Fibroblast of peridontal ligament (primary cell): ENCODE measurements at regions not wholly inside any gene's neighbourhood (a gene's known extent, or its start where the extent isn't known, plus 50 kb on each side); places are given as distances from the start of the nearest gene placed in this dataset.
"Not testable (repeated sequence)": the region's sequence is repeated elsewhere in the genome, so short reads cannot be mapped to it uniquely, and the experiment has no call there.

Source experiments
- DNase-seq: peaks from one replicate; pipeline ENCODE4 v3.0.0-alpha.2; 2010; ENCODE audit errors: extremely low read depth

DNA sequence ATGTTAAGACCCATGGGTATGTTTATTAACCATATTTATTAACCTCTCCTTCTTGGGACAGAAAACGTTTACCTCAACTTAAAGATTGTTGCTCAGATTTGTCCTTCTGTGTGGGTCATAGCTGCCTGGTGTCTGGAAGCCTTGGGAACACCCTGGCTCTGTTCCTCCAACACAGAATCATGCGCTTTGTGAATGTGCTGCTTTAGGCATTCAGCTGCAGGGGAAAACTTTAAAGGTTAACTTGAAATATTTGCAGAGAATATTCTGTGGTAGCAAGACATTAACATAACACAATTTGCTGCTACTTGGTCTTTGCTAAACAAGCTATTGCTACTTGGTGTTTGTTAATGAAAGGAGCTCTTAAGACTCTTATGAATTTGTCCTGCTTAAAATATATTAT lies 50.5 kb upstream of the THOC3 start:
- not testable (repeated sequence) for DNase-seq

- not testable (repeated sequence) for DNase-seq
Measured at GRCh38 chr5:176020852-176021251, 52.7 kb upstream of the THOC3 start.

DNA sequence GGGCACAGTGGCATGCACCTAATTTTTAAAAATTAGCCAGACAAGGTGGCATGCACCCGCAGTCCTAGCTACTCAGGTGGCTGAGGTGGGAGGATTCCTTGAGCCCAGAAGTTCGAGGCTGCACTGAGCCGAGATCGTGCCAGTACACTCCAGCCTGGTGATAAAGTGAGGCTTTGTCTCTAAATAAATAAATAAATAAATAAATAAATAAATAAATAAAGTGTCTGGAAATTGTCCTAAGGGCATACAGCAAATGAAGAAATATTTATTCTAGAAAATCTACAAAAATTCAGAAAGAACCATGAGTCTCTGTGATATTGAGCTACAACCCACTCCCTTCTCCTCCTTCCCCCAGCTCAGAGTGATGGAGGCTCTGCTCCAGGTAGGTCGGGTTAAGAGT lies 55.4 kb upstream of the THOC3 start:
- not testable (repeated sequence) for DNase-seq

DNA sequence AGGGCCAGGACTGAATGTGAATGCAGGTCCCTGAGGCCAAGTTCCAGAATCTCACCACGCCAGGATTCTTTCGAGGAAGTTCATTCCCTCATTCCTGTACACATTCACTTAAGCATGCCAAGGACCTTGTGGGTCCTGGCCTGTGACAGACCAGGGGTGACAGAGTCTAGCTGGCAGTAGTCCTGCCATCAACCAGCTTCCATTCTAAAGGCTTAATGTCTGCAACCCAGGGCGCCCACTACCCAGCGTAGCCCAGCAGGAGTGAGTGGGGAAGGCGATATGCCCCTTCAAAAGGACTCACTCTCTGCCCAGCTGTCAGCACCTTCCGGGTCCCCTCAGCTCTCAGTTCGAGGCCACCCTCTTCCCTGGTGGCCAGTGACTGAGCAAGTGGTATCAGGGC lies 61.3 kb upstream of the THOC3 start:
- DNase-seq = not testable (repeated sequence)

DNA sequence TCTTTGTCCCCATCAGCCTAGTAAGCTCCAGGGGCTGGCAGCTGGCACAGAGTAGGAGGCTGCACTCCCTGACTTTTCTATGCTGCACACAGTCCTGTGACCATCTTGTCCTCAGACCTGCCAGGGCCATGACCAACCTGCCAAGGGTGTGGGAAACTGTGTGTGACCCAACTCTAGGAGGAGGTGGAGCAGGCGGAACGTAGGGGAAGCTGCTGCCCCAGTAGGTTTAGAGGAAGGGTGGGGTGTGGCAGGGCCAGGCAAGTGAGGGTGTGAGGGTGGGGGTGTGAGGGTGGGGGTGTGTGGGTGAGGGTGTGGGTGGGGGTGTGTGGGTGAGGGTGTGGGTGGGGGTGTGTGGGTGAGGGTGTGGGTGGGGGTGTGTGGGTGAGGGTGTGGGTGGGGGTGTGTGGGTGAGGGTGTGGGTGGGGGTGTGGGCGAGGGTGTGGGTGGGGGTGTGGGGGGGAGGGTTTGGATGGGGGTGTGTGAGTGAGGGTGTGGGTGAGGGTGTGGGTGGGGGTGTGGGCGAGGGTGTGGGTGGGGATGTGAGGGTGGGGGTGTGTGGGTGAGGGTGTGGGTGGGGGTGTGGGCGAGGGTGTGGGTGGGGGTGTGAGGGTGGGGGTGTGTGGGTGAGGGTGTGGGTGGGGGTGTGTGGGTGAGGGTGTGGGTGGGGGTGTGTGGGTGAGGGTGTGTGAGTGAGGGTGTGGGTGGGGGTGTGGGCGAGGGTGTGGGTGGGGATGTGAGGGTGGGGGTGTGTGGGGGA lies 62.4 kb upstream of the THOC3 start:
- DNase-seq = not testable (repeated sequence)

DNA sequence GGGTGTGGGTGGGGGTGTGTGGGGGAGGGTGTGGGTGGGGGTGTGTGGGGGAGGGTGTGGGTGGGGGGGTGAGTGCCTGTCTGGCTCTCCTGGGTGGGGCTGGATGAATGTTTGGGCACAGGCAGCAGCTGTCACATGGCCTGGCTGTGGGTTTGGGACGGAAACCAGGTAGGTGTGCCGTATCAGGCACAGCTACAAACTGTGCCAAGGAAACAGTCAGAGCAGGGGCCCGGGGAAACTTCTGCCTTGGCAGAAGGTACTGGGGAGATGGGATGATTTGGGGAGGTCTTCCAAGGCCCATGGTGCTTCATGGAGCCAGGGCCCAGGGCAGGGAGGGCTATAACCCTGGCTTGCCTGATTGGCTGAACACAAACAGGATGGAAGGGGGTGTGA lies 63.0 kb upstream of the THOC3 start:
- not testable (repeated sequence) for DNase-seq

DNA sequence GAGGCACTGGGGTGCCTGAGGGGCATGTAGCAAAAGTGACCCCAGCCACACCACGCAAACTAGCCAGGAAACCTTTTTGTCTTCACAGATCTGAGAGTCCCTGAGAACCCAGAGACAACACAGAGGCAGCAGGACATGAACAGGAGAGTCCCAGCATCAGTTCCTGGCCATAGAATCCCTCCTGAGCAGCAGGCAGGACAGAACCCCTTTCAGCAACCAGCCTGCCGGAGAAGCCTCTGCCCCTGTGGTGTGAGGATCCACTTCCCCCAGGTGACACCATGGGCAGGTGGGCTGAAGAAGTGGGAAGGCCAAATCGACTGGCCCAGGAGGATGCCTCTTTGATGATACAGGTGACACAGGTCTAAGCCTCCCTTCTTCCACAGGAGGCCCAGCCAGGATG lies 65.1 kb upstream of the THOC3 start:
- DNase-seq = not testable (repeated sequence)

DNA sequence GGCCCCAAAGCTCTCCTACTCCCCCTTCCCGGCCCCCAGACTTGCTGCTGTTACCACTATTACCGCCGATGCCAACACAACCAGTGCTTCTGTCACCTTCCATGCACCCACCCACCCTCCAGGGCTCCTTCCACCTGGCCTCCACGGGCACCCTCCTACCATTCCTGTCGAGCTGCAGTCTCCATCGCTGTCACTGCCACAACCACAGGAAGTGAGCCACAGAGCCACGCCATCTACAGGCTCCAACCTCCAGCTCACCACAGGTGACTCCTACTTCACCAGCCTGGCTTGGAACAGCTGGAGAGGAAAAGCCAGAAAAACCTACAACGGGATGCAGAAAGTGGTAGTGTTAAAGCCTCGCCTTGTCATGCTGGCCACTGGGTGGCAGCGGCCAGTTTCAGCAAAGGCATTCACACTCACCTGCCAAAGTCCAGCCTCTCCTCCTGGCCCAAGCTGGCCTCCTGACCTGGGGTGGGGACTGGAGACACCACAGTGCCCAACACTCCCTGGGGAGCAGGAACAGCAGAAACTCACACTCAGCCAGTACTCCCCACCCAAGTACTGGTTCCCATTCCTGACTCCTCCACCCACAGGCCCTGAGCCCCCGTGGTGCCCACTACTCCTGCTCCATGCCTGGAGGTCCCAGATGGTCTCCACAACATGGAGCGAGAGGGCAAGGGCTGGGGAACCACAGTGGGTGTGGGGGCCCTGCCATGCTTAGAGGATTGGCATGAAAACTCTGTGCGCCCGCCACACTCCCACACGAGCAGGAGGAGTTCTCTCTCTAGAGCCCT lies 66.5 kb upstream of the THOC3 start:
- DNase-seq = not testable (repeated sequence)

DNA sequence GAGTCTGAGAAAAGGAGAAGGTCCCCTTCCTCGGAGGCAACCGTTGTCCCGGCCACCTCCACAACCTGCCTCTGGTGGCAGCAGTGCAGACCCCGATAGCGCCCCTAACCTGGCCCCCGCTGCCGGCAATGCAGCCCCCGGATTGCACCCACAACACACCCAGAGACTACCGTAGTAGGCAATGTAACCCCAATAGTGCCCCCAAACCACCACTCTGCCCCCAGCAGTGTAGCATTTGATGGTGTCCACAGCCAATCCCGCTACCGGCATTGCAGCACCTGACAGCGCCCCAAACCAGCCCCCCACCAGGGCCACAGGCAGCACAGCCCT lies 67.1 kb upstream of the THOC3 start:
- not testable (repeated sequence) for DNase-seq

- not testable (repeated sequence) for DNase-seq
Measured at GRCh38 chr5:176035816-176036308, 67.7 kb upstream of the THOC3 start.

- DNase-seq = not testable (repeated sequence)
Measured at GRCh38 chr5:176036391-176036790, 68.3 kb upstream of the THOC3 start.

GRCh38 chr5:176037190-176037589 lies 69.1 kb upstream of the THOC3 start:
- not testable (repeated sequence) for DNase-seq

GRCh38 chr5:176040105-176040801 lies 72.1 kb upstream of the THOC3 start:
- not testable (repeated sequence) for DNase-seq

- DNase-seq = not testable (repeated sequence)
Measured at GRCh38 chr5:176041248-176041994, 73.3 kb upstream of the THOC3 start.

DNA sequence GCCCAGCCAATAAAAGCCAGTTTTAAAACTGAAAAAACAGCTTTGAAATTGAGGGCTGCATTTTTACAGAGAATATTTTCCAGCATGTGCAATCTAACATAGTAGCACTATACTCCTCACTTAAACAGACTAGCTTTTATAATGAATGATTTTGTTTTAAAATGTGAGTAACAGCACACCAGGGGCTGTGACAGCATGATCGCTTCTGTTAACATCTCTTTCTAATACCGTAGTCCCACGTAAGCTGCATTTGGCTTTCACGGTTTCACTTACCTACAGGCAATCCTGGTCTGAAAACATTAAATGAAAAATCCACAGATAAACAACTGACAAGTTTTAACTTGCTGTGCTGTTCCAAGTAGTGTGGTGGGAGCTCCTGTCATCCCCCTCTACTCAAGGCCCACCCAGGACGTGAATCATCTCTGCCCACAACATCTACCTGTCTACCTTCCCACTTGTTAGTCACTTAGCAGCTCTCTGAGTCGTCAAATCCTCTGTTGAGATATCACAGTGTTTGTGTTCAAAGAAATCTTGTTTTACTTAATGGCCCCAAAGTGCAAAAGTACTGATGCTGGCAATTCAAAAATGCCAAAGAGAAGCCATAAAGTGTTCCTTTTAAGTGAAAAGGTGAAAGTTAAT lies 74.0 kb upstream of the THOC3 start:
- DNase-seq = not testable (repeated sequence)

- DNase-seq = not testable (repeated sequence)
Measured at GRCh38 chr5:176043252-176043829, 75.2 kb upstream of the THOC3 start.

DNA sequence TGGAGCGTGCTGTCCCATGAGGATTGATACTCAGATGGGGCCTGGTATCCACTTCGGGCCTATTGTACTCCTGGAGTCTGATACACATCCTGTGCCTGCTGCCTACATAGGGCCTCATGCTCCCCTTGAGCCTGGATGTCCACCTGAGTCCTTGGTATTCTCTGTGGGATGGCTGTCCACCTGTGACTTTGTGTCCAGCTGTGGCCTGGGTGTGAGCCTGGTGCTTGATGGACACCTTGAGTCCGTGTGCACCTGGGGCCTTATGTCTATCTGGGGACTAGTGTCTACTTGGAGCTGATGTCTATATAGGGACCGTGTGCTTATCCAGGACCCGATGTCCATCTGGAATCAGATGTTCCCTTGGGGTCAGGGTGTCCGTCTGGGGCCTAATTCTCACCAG lies 75.9 kb upstream of the THOC3 start:
- not testable (repeated sequence) for DNase-seq

DNA sequence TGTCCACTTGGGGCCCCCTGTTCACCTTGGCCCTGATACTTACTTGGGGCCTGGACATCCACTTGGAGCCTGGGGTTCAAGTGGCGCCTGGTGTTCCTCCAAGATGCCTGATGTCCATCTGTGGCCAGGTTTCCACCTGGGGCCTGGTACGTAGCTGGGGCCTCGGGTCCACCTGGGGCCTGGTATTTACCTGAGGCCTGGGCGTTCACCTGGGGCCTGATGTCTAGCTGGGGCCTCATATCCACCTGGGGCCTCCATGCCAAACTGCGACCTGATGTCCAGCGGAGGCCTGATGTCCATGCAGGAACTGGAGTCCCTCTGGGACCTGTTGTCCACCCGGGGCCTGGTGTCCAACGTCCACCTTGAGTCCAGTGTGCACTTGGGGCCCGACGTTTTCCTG lies 76.3 kb upstream of the THOC3 start:
- not testable (repeated sequence) for DNase-seq

GRCh38 chr5:176045442-176045841 lies 77.3 kb upstream of the THOC3 start:
- not testable (repeated sequence) for DNase-seq

- not testable (repeated sequence) for DNase-seq
Measured at GRCh38 chr5:176048671-176049070, 80.6 kb upstream of the THOC3 start.
